MCF 10A (cell line): ENCODE measurements at regions not wholly inside any gene's neighbourhood (a gene's known extent, or its start where the extent isn't known, plus 50 kb on each side); places are given as distances from the start of the nearest gene placed in this dataset.

ENCODE experiments used
- BruUV-seq: library from RNA; stranded (reverse); fragments of 400-500 nt; replicated peaks from 2 replicates; lab custom pipeline; 2021; lab: Mats Ljungman, UMichigan
- CTCF ChIA-PET: fragments of 300-600 bp; sonication (Branson Sonifier 250); formaldehyde crosslinking; extraction: SDS; loops from one replicate; lab custom pipeline; 2021; ENCODE audit warnings: antibody characterized with exemption, inconsistent platforms; lab: Yijun Ruan, JAX
- POLR2A ChIA-PET: fragments of 300-600, 350-650 bp; sonication (Branson Sonifier 250); formaldehyde crosslinking; extraction: SDS; loops from one replicate; lab custom pipeline; 2020; ENCODE audit warnings: antibody characterized with exemption, inconsistent platforms; lab: Yijun Ruan, JAX
- DNase-seq: peaks from one replicate; pipeline ENCODE4 v3.0.0-alpha.2; 2018; ENCODE audit not compliant: unreplicated experiment
- H3K27ac Mint-ChIP-seq: one replicate; pipeline ENCODE4 v1.8.0; 2022; ENCODE audit warnings: mild to moderate bottlenecking, low read depth, mixed read lengths; ENCODE audit not compliant: unreplicated experiment
- H3K27me3 Mint-ChIP-seq: one replicate; pipeline ENCODE4 v1.8.0; 2022; ENCODE audit warnings: mixed read lengths; ENCODE audit not compliant: insufficient read depth, unreplicated experiment
- H3K36me3 Mint-ChIP-seq: one replicate; pipeline ENCODE4 v1.8.0; 2022; ENCODE audit warnings: mild to moderate bottlenecking, moderate library complexity, mixed read lengths; ENCODE audit not compliant: insufficient read depth, unreplicated experiment
- H3K4me1 Mint-ChIP-seq: one replicate; pipeline ENCODE4 v1.8.0; 2022; ENCODE audit warnings: mixed read lengths; ENCODE audit not compliant: insufficient read depth, unreplicated experiment
- H3K4me3 Mint-ChIP-seq: one replicate; pipeline ENCODE4 v1.8.0; 2022; ENCODE audit warnings: mild to moderate bottlenecking, moderate library complexity, mixed read lengths; ENCODE audit not compliant: unreplicated experiment
- H3K9me3 Mint-ChIP-seq: one replicate; pipeline ENCODE4 v1.8.0; 2022; ENCODE audit warnings: mixed read lengths; ENCODE audit not compliant: unreplicated experiment
- CTCF ChIP-seq: fragments of 200-600 bp; IDR thresholded peaks from one replicate; pipeline ENCODE4 v1.8.0; 2022; ENCODE audit warnings: antibody characterized with exemption, mild to moderate bottlenecking; ENCODE audit not compliant: unreplicated experiment
- intact Hi-C: fragments of 100-400 bp; cut with micrococcal nuclease; formaldehyde crosslinking; loops from 2 replicates; pipeline ENCODE4 v1.14.1; 2022

DNA sequence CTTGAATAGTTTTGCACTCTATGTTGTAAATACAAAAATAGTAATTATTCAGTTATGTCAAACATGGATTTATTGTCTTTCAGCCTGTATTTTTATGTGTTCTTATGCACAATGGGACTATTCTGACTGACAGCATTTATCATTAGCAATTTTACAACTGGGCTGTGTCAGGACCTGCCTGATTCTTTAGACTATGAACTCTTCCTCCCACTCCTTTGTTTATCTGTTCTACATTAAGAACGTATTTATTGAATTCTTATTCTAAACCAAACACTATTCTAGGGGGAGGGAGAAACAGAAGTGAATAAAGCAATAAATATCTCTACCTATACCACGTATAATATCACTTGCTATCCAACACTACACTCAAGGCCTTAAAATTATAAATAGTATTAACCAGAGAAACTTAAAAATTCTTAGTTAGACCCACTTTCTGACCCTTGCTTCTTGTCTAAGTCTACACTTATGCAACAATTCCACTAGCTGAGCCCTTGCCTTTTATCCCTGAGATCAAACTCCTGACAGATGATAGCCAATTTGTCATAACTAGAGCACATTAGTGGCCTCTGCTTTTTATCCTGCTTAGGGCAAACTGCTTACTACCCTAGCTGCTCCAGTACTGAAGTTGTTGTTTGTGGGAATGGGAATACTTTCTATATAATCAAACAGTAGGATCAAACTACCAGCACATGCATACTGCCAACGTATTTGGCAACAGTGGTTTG lies 494.3 kb downstream of the BRINP3 start:
- intact Hi-C loops = no loop called here
- ChIA-PET CTCF (no interaction called here), POLR2A (no interaction called here)
- no peak for DNase-seq
- Mint-ChIP-seq H3K36me3 (no peaks in the 10 kb centered on the region), H3K27me3 (no peaks in the 10 kb centered on the region), H3K9me3 (no peaks in the 10 kb centered on the region), H3K4me3 (no peak overlapping the region), H3K27ac (no peak overlapping the region), H3K4me1 (no peaks in the 10 kb centered on the region)
- TF ChIP-seq CTCF = no peak
- no TSS peak for BruUV-seq

DNA sequence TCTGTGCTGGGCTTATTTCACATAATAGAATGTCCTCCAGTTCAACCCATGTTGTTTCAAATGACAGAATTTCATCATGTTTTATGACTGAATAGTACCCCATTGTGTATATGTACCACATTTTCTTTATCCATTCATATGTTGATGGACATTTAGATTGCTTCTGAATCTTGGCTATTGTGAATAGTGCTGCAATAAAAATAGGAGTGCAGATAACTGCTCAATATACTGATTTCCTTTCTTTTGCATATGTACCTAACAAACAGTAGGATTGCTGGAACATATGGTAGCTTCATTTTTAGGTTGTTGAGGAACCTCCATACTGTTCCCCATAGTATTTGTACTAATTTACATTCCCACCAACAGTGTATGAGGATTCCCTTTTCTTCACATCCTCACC lies 491.1 kb downstream of the BRINP3 start:
- H3K27me3 Mint-ChIP-seq = no peaks in the 10 kb centered on the region
- H3K27ac Mint-ChIP-seq = no peak overlapping the region
- ChIA-PET CTCF (no interaction called here), POLR2A (no interaction called here)
- H3K4me3 Mint-ChIP-seq = no peak overlapping the region
- intact Hi-C loops = no loop called here
- no peak for TF ChIP-seq CTCF
- no peak for DNase-seq
- H3K9me3 Mint-ChIP-seq = peaks cover 14% of the 10 kb centered on the region
- H3K36me3 Mint-ChIP-seq = no peaks in the 10 kb centered on the region
- H3K4me1 Mint-ChIP-seq = no peaks in the 10 kb centered on the region
- no TSS peak for BruUV-seq

DNA sequence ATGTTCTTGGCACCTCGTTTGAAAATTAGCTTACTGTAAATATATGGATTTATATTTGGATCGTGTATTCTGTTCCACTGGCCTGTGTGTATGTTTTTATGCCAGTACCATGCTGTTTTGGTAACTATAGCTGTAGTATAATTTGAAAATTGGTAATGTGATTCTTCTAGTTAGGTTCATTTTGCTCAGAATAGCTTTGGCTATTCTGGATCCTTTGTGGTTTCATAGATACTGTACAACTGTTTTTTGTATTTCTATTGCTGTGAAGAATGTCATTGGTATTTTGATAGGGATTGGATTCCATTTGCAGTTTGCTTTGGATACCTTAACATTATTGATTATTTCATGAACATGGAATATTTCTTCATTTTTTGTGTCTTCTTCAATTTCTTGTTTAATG lies 490.2 kb downstream of the BRINP3 start:
- intact Hi-C loops = no loop called here
- peaks cover 24% of the 10 kb centered on the region for H3K9me3 Mint-ChIP-seq
- ChIA-PET CTCF (interaction anchor here (0.9 kb wide), 1 partner anchor 1043 kb away, joined by 3 read pairs; no protein-coding TSS in a partner anchor), POLR2A (no interaction called here)
- no peak overlapping the region for H3K4me3 Mint-ChIP-seq
- no peaks in the 10 kb centered on the region for H3K4me1 Mint-ChIP-seq
- DNase-seq = no peak
- BruUV-seq = no TSS peak
- H3K27ac Mint-ChIP-seq = no peak overlapping the region
- no peaks in the 10 kb centered on the region for H3K36me3 Mint-ChIP-seq
- TF ChIP-seq CTCF = no peak
- H3K27me3 Mint-ChIP-seq = no peaks in the 10 kb centered on the region

DNA sequence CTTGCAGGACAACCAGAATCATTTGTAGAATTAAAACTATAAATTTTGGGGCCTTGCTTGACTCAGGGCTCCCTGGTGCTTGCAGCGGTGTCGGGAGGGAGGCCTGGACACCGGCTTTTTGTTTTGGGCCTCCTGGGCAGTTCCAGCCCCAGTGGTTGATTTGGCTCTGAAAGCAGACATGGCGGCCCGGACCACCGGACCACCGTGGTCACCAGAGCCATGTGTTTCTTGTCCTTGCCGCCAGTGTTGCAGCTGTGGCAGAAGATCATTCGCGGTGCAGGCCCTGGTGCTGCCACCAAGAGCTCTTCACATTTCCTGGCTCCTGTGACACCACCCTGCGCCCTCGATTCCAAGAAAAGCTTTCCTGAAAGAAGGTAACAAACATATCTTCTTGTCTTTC lies 484.8 kb downstream of the BRINP3 start:
- ChIA-PET CTCF (no interaction called here), POLR2A (no interaction called here)
- BruUV-seq = no TSS peak
- TF ChIP-seq CTCF = no peak
- H3K36me3 Mint-ChIP-seq = no peaks in the 10 kb centered on the region
- H3K9me3 Mint-ChIP-seq = peaks cover 33% of the 10 kb centered on the region
- H3K4me3 Mint-ChIP-seq = no peak overlapping the region
- H3K27ac Mint-ChIP-seq = no peak overlapping the region
- intact Hi-C loops = no loop called here
- H3K27me3 Mint-ChIP-seq = no peaks in the 10 kb centered on the region
- no peak for DNase-seq
- no peaks in the 10 kb centered on the region for H3K4me1 Mint-ChIP-seq
